MCF 10A (cell line): ENCODE measurements at regions not wholly inside any gene's neighbourhood (a gene's known extent, or its start where the extent isn't known, plus 50 kb on each side); places are given as distances from the start of the nearest gene placed in this dataset.

Experiments used
- BruUV-seq: library from RNA; stranded (reverse); fragments of 400-500 nt; replicated peaks from 2 replicates; lab custom pipeline; 2021; lab: Mats Ljungman, UMichigan
- CTCF ChIA-PET: fragments of 300-600 bp; sonication (Branson Sonifier 250); formaldehyde crosslinking; extraction: SDS; loops from one replicate; lab custom pipeline; 2021; ENCODE audit warnings: antibody characterized with exemption, inconsistent platforms; lab: Yijun Ruan, JAX
- POLR2A ChIA-PET: fragments of 300-600, 350-650 bp; sonication (Branson Sonifier 250); formaldehyde crosslinking; extraction: SDS; loops from one replicate; lab custom pipeline; 2020; ENCODE audit warnings: antibody characterized with exemption, inconsistent platforms; lab: Yijun Ruan, JAX
- DNase-seq: peaks from one replicate; pipeline ENCODE4 v3.0.0-alpha.2; 2018; ENCODE audit not compliant: unreplicated experiment
- H3K27ac Mint-ChIP-seq: one replicate; pipeline ENCODE4 v1.8.0; 2022; ENCODE audit warnings: mild to moderate bottlenecking, low read depth, mixed read lengths; ENCODE audit not compliant: unreplicated experiment
- H3K27me3 Mint-ChIP-seq: one replicate; pipeline ENCODE4 v1.8.0; 2022; ENCODE audit warnings: mixed read lengths; ENCODE audit not compliant: insufficient read depth, unreplicated experiment
- H3K36me3 Mint-ChIP-seq: one replicate; pipeline ENCODE4 v1.8.0; 2022; ENCODE audit warnings: mild to moderate bottlenecking, moderate library complexity, mixed read lengths; ENCODE audit not compliant: insufficient read depth, unreplicated experiment
- H3K4me1 Mint-ChIP-seq: one replicate; pipeline ENCODE4 v1.8.0; 2022; ENCODE audit warnings: mixed read lengths; ENCODE audit not compliant: insufficient read depth, unreplicated experiment
- H3K4me3 Mint-ChIP-seq: one replicate; pipeline ENCODE4 v1.8.0; 2022; ENCODE audit warnings: mild to moderate bottlenecking, moderate library complexity, mixed read lengths; ENCODE audit not compliant: unreplicated experiment
- H3K9me3 Mint-ChIP-seq: one replicate; pipeline ENCODE4 v1.8.0; 2022; ENCODE audit warnings: mixed read lengths; ENCODE audit not compliant: unreplicated experiment
- CTCF ChIP-seq: fragments of 200-600 bp; IDR thresholded peaks from one replicate; pipeline ENCODE4 v1.8.0; 2022; ENCODE audit warnings: antibody characterized with exemption, mild to moderate bottlenecking; ENCODE audit not compliant: unreplicated experiment
- intact Hi-C: fragments of 100-400 bp; cut with micrococcal nuclease; formaldehyde crosslinking; loops from 2 replicates; pipeline ENCODE4 v1.14.1; 2022

GRCh38 chr9:116102596-116102995 lies 51.0 kb upstream of the PAPPA start:
- Mint-ChIP-seq H3K4me1 (peaks cover 38% of the 10 kb centered on the region), H3K36me3 (no peaks in the 10 kb centered on the region), H3K9me3 (peaks cover 8% of the 10 kb centered on the region), H3K27me3 (no peaks in the 10 kb centered on the region), H3K4me3 (no peak overlapping the region), H3K27ac (no peak overlapping the region)
- no peak for DNase-seq
- BruUV-seq, result no TSS peak
- POLR2A ChIA-PET, result interaction anchor here (0.8 to 1.8 kb wide), 2 partner anchors 22 to 127 kb away, joined by 4 to 8 read pairs; no protein-coding TSS in a partner anchor
- CTCF ChIA-PET, result interaction anchor here (0.7 to 1.6 kb wide), 4 partner anchors 15 to 509 kb away, joined by 3 to 9 read pairs (median 4); no protein-coding TSS in a partner anchor
- intact Hi-C loops, result no loop called here
- no peak for TF ChIP-seq CTCF
